Fibroblast of lung (primary cell): ENCODE measurements at regions not wholly inside any gene's neighbourhood (a gene's known extent, or its start where the extent isn't known, plus 50 kb on each side); places are given as distances from the start of the nearest gene placed in this dataset.
A peak's percentile ranks its signal among the peaks of the same experiment; 100 is the strongest.

ENCODE experiments used
- DNase-seq, 2 donors: peaks; one replicate each; pipeline versions ENCODE4 v3.0.0 to v3.0.0-alpha.2; 2010; ENCODE audit warnings: low read depth in 2 of 2
- H2AFZ ChIP-seq: 2 replicates; pipeline ENCODE4 v1.5.1; 2012; ENCODE audit warnings: low read length, control low read depth, inconsistent platforms
- H3K27ac ChIP-seq: 2 replicates; pipeline ENCODE4 v1.5.1; 2011; ENCODE audit warnings: low read length, control low read depth; ENCODE audit not compliant: insufficient read depth
- H3K27me3 ChIP-seq: 2 replicates; pipeline ENCODE4 v1.5.1; 2011; ENCODE audit warnings: mild to moderate bottlenecking, low read length; ENCODE audit not compliant: control insufficient read depth, insufficient read depth
- H3K36me3 ChIP-seq: 2 replicates; pipeline ENCODE4 v1.5.1; 2011; ENCODE audit warnings: low read length; ENCODE audit not compliant: control insufficient read depth, insufficient read depth
- H3K4me1 ChIP-seq: 2 replicates; pipeline ENCODE4 v1.5.1; 2011; ENCODE audit warnings: low read length; ENCODE audit not compliant: control insufficient read depth, insufficient read depth; ENCODE audit errors: extremely low read depth
- H3K4me2 ChIP-seq: 2 replicates; pipeline ENCODE4 v1.5.1; 2011; ENCODE audit warnings: low read length, control low read depth; ENCODE audit not compliant: insufficient read depth; ENCODE audit errors: extremely low read depth
- H3K4me3 ChIP-seq, 4 experiments: fragments of 200-600 bp in 1 of 4; sonication (generic) in 1 of 4; replicated peaks in 1 of 4; 2 replicates each; pipeline ENCODE4 v1.5.1; 2011 to 2016; ENCODE audit warnings: low read length in 4 of 4, low read depth in 3 of 4, mild to moderate bottlenecking in 3 of 4, control low read depth in 2 of 4, inconsistent platforms in 1 of 4, mixed read lengths in 1 of 4; ENCODE audit not compliant: insufficient read depth in 1 of 4; ENCODE audit errors: control extremely low read depth in 1 of 4
- H3K79me2 ChIP-seq: 2 replicates; pipeline ENCODE4 v1.5.1; 2012; ENCODE audit warnings: mild to moderate bottlenecking, low read length, inconsistent platforms; ENCODE audit not compliant: control insufficient read depth, insufficient read depth
- H3K9ac ChIP-seq: 2 replicates; pipeline ENCODE4 v1.5.1; 2011; ENCODE audit warnings: mild to moderate bottlenecking, low read length, control low read depth; ENCODE audit not compliant: insufficient read depth
- H3K9me3 ChIP-seq: 2 replicates; pipeline ENCODE4 v1.5.1; 2012; ENCODE audit warnings: low read depth, low read length; ENCODE audit not compliant: control insufficient read depth, insufficient read depth
- H4K20me1 ChIP-seq: 2 replicates; pipeline ENCODE4 v1.5.1; 2011; ENCODE audit warnings: low read length; ENCODE audit not compliant: control insufficient read depth, insufficient read depth; ENCODE audit errors: extremely low read depth
- CTCF ChIP-seq, 2 donors: IDR thresholded peaks in 1 of 2; conservative IDR thresholded peaks in 1 of 2; 1 replicate in 1 of 2; 2 replicates in 1 of 2; pipeline ENCODE4 v1.5.1; 2011 to 2012; ENCODE audit warnings: low read length in 2 of 2, control low read depth in 1 of 2, inconsistent platforms in 1 of 2, low read depth in 1 of 2, mild to moderate bottlenecking in 1 of 2
- EZH2 ChIP-seq: IDR thresholded peaks from 2 replicates; pipeline ENCODE4 v1.5.1; 2012; ENCODE audit warnings: low read length, control low read depth, mild to moderate bottlenecking; ENCODE audit errors: missing control alignments

- TF ChIP-seq EZH2 (no peak), CTCF (conservative IDR thresholded peaks at IDR 0.05 in 1 of 2, IDR thresholded peaks at IDR 0.05 in 1 of 2; ENCODE audit: low read depth in 1 of 2, low read length in 2 of 2) (no peak)
- DNase-seq = no peak
- no peaks in the 10 kb centered on the region for H4K20me1 ChIP-seq
- H3K4me1 ChIP-seq = peaks cover 6% of the 10 kb centered on the region
- H3K9ac ChIP-seq = no peak overlapping the region
- H3K4me2 ChIP-seq = no peak overlapping the region
- no peak overlapping the region for H3K27ac ChIP-seq
- H3K79me2 ChIP-seq = no peaks in the 10 kb centered on the region
- no peaks in the 10 kb centered on the region for H3K9me3 ChIP-seq
- no peak overlapping the region for H2AFZ ChIP-seq
- H3K27me3 ChIP-seq = no peaks in the 10 kb centered on the region
- H3K36me3 ChIP-seq = no peaks in the 10 kb centered on the region
- no peak overlapping the region for H3K4me3 ChIP-seq
Observed at GRCh38 chr1:207239874-207240273, 81.6 kb upstream of the CD55 start.

- TF ChIP-seq EZH2 = no peak
- TF ChIP-seq CTCF (conservative IDR thresholded peaks at IDR 0.05 in 1 of 2, IDR thresholded peaks at IDR 0.05 in 1 of 2; ENCODE audit: low read depth in 1 of 2, low read length in 2 of 2) = no peak
- Histone ChIP-seq H3K4me2 (no peak overlapping the region), H3K4me3 (no peak overlapping the region), H3K36me3 (no peaks in the 10 kb centered on the region), H3K9ac (no peak overlapping the region), H3K9me3 (no peaks in the 10 kb centered on the region), H4K20me1 (no peaks in the 10 kb centered on the region), H3K4me1 (peaks cover 6% of the 10 kb centered on the region), H3K27me3 (no peaks in the 10 kb centered on the region), H2AFZ (no peak overlapping the region), H3K27ac (no peak overlapping the region), H3K79me2 (no peaks in the 10 kb centered on the region)
- peak in 1 of 2 donors; percentile 39 for DNase-seq
Observed at GRCh38 chr1:207240325-207241101, 81.0 kb upstream of the CD55 start.

- Histone ChIP-seq H3K4me3 (no peak overlapping the region), H2AFZ (no peak overlapping the region), H3K27me3 (no peaks in the 10 kb centered on the region), H3K4me1 (peaks cover 6% of the 10 kb centered on the region), H3K36me3 (no peaks in the 10 kb centered on the region), H3K9me3 (no peaks in the 10 kb centered on the region), H3K79me2 (no peaks in the 10 kb centered on the region), H3K4me2 (no peak overlapping the region), H3K9ac (no peak overlapping the region), H4K20me1 (no peaks in the 10 kb centered on the region), H3K27ac (no peak overlapping the region)
- TF ChIP-seq CTCF (conservative IDR thresholded peaks at IDR 0.05 in 1 of 2, IDR thresholded peaks at IDR 0.05 in 1 of 2; ENCODE audit: low read depth in 1 of 2, low read length in 2 of 2) (no peak), EZH2 (no peak)
- peak in 1 of 2 donors; percentile 6 for DNase-seq
Observed at GRCh38 chr1:207241164-207241934, 80.1 kb upstream of the CD55 start.
